Endothelial cell of umbilical vein (primary cell): ENCODE measurements at regions not wholly inside any gene's neighbourhood (a gene's known extent, or its start where the extent isn't known, plus 50 kb on each side); places are given as distances from the start of the nearest gene placed in this dataset.

Experiments
- BruUV-seq: library from RNA; stranded (reverse); fragments of 400-500 nt; replicated peaks from 2 replicates; lab custom pipeline; 2021; lab: Mats Ljungman, UMichigan
- CTCF ChIA-PET: fragments of 300-600, 350-600 bp; sonication (Branson Sonifier 250); formaldehyde crosslinking; loops from one replicate; lab custom pipeline; 2021; ENCODE audit warnings: antibody characterized with exemption, inconsistent platforms; lab: Charles Lee
- POLR2A ChIA-PET: fragments of 300-600, 350-600 bp; sonication (Branson Sonifier 250); formaldehyde crosslinking; loops from one replicate; lab custom pipeline; 2021; ENCODE audit warnings: antibody characterized with exemption, inconsistent platforms; lab: Charles Lee
- DNase-seq: peaks from one replicate; pipeline ENCODE4 v3.0.0-alpha.2; 2011; ENCODE audit warnings: low read depth, low spot score
- FAIRE-seq: peaks from 2 replicates; lab custom pipeline; 2011; peaks lifted over from hg19 to GRCh38; lab: Jason Lieb, UNC
- H2AFZ ChIP-seq: 2 replicates; pipeline ENCODE4 v1.6.0; 2012; ENCODE audit warnings: low read depth, low read length, control low read depth, inconsistent platforms
- H3K27ac ChIP-seq: 2 replicates; pipeline ENCODE4 v1.5.1; 2011; ENCODE audit warnings: low read depth, mild to moderate bottlenecking, control low read depth, low read length, moderate library complexity; ENCODE audit not compliant: insufficient read depth
- H3K27me3 ChIP-seq, 2 experiments: 2 replicates each; pipeline versions ENCODE4 v1.6.0 to v1.6.1; 2011; ENCODE audit warnings: low read length in 2 of 2, mixed read lengths in 1 of 2; ENCODE audit not compliant: control insufficient read depth in 2 of 2, insufficient read depth in 2 of 2
- H3K36me3 ChIP-seq, 2 experiments: 2 replicates in 1 of 2; 3 replicates in 1 of 2; pipeline ENCODE4 v1.5.1; 2011; ENCODE audit warnings: low read length in 2 of 2, mild to moderate bottlenecking in 1 of 2, moderate library complexity in 1 of 2; ENCODE audit not compliant: control insufficient read depth in 2 of 2, insufficient read depth in 2 of 2; ENCODE audit errors: extremely low read depth in 1 of 2
- H3K4me1 ChIP-seq: 3 replicates; pipeline ENCODE4 v1.5.1; 2011; ENCODE audit warnings: mild to moderate bottlenecking, low read length; ENCODE audit not compliant: control insufficient read depth, insufficient read depth; ENCODE audit errors: extremely low read depth
- H3K4me2 ChIP-seq: 2 replicates; pipeline ENCODE4 v1.6.1; 2011; ENCODE audit warnings: low read length, control low read depth, mixed read lengths; ENCODE audit not compliant: insufficient read depth
- H3K4me3 ChIP-seq, 3 experiments: fragments of 200-600 bp in 1 of 3; sonication (generic), shearing (Covaris generic) in 1 of 3; replicated peaks in 1 of 3; 2 replicates each; pipeline ENCODE4 v1.5.1; 2011 to 2016; ENCODE audit warnings: control low read depth in 3 of 3, low read length in 3 of 3, mild to moderate bottlenecking in 2 of 3, inconsistent platforms in 1 of 3, low read depth in 1 of 3, moderate library complexity in 1 of 3; ENCODE audit not compliant: insufficient read depth in 1 of 3
- H3K79me2 ChIP-seq: 2 replicates; pipeline ENCODE4 v1.6.0; 2012; ENCODE audit warnings: low read length, inconsistent platforms; ENCODE audit not compliant: control insufficient read depth, insufficient read depth
- H3K9ac ChIP-seq: replicated peaks from 2 replicates; pipeline ENCODE3; 2011; ENCODE audit warnings: low read length, control low read depth; ENCODE audit not compliant: insufficient read depth; ENCODE audit errors: extremely low read depth
- H3K9me1 ChIP-seq: replicated peaks from 3 replicates; pipeline ENCODE4 v1.6.0; 2011; ENCODE audit warnings: mild to moderate bottlenecking, low read length; ENCODE audit not compliant: control insufficient read depth, insufficient read depth; ENCODE audit errors: extremely low read depth
- H3K9me3 ChIP-seq: replicated peaks from 2 replicates; pipeline ENCODE4 v1.5.1; 2012; ENCODE audit warnings: low read length, inconsistent platforms; ENCODE audit not compliant: control insufficient read depth, insufficient read depth
- H4K20me1 ChIP-seq: replicated peaks from 2 replicates; pipeline ENCODE3; 2011; ENCODE audit warnings: mild to moderate bottlenecking, low read length; ENCODE audit not compliant: control insufficient read depth, insufficient read depth; ENCODE audit errors: extremely low read depth
- CTCF ChIP-seq, 2 donors: IDR thresholded peaks; 1 replicate in 1 of 2; 2 replicates in 1 of 2; pipeline ENCODE4 v1.5.1; 2011; ENCODE audit warnings: low read length in 2 of 2, mild to moderate bottlenecking in 2 of 2, moderate library complexity in 2 of 2, control low read depth in 1 of 2, inconsistent platforms in 1 of 2, low read depth in 1 of 2; ENCODE audit not compliant: insufficient read depth in 1 of 2; ENCODE audit errors: extremely low read depth in 1 of 2
- FOS ChIP-seq: IDR thresholded peaks from 2 replicates; pipeline ENCODE4 v1.6.1; 2011; ENCODE audit warnings: mild to moderate bottlenecking, low read length, moderate library complexity, borderline replicate concordance; ENCODE audit not compliant: insufficient read depth
- GATA2 ChIP-seq: IDR thresholded peaks from 2 replicates; pipeline ENCODE4 v1.7.0; 2011; ENCODE audit warnings: low read depth, mild to moderate bottlenecking, moderate library complexity, mixed read lengths, low read length; ENCODE audit not compliant: insufficient read length, insufficient read depth
- JUN ChIP-seq: IDR thresholded peaks from 2 replicates; pipeline ENCODE4 v1.6.1; 2011; ENCODE audit warnings: borderline replicate concordance, low read depth; ENCODE audit not compliant: insufficient read length, insufficient read depth
- MAX ChIP-seq: IDR thresholded peaks from 2 replicates; pipeline ENCODE4 v1.6.1; 2011; ENCODE audit not compliant: insufficient read depth, insufficient read length
- POLR2A ChIP-seq: IDR thresholded peaks from 2 replicates; pipeline ENCODE4 v1.6.1; 2012; ENCODE audit warnings: low read depth, mild to moderate bottlenecking, control low read depth, low read length
- dilution Hi-C: fragments of 300-500 bp; cut with MboI; formaldehyde crosslinking; loops from one replicate; pipeline ENCODE4 v1.15.0; 2019; ENCODE audit warnings: low sequenced_read_pairs; ENCODE audit not compliant: extremely low pct_ligation_motif_present
- intact Hi-C: fragments of 100-400 bp; cut with micrococcal nuclease; formaldehyde crosslinking; loops from one replicate; pipeline ENCODE4 v1.10.0; 2022

GRCh38 chr20:47862574-47863240 lies 77.4 kb upstream of the SULF2 start:
- H3K4me1 ChIP-seq, result no peaks in the 10 kb centered on the region
- no peaks in the 10 kb centered on the region for H3K9me3 ChIP-seq
- ChIA-PET POLR2A (no interaction called here), CTCF (interaction anchor here (0.9 to 1.8 kb wide), 3 partner anchors 8 to 758 kb away, joined by 3 to 7 read pairs (median 3); no protein-coding TSS in a partner anchor)
- no peak for DNase-seq
- dilution Hi-C loops (no loop called here), intact Hi-C loops (no loop called here)
- H3K27me3 ChIP-seq, result peaks cover 7 to 24% of the 10 kb centered on the region in 2 experiments
- H3K9me1 ChIP-seq, result no peaks in the 10 kb centered on the region
- no peak for FAIRE-seq
- no TSS peak for BruUV-seq
- H3K4me3 ChIP-seq, result no peak overlapping the region
- no peak overlapping the region for H3K27ac ChIP-seq
- no peak overlapping the region for H3K4me2 ChIP-seq
- no peaks in the 10 kb centered on the region for H3K36me3 ChIP-seq
- H2AFZ ChIP-seq, result no peak overlapping the region
- no peaks in the 10 kb centered on the region for H4K20me1 ChIP-seq
- TF ChIP-seq CTCF (IDR thresholded peaks at IDR 0.05; ENCODE audit: extremely low read depth in 1 of 2, insufficient read depth in 1 of 2, low read depth in 1 of 2, low read length in 2 of 2) (no peak), POLR2A (no peak), JUN (no peak), GATA2 (no peak)
- H3K9ac ChIP-seq, result no peak overlapping the region
- H3K79me2 ChIP-seq, result no peaks in the 10 kb centered on the region

GRCh38 chr20:47861116-47861515 lies 75.8 kb upstream of the SULF2 start:
- Histone ChIP-seq H3K36me3 (no peaks in the 10 kb centered on the region), H3K4me3 (no peak overlapping the region), H3K9ac (no peak overlapping the region), H2AFZ (no peak overlapping the region), H3K4me2 (no peak overlapping the region), H3K9me3 (no peaks in the 10 kb centered on the region), H3K27me3 (peaks cover 7 to 24% of the 10 kb centered on the region in 2 experiments), H3K79me2 (no peaks in the 10 kb centered on the region), H3K27ac (no peak overlapping the region), H4K20me1 (no peaks in the 10 kb centered on the region), H3K4me1 (no peaks in the 10 kb centered on the region), H3K9me1 (no peaks in the 10 kb centered on the region)
- dilution Hi-C loops (no loop called here), intact Hi-C loops (no loop called here)
- CTCF ChIA-PET, result interaction anchor here (1.0 to 1.4 kb wide), 2 partner anchors 750 to 759 kb away, joined by 4 read pairs; no protein-coding TSS in a partner anchor
- BruUV-seq, result no TSS peak
- POLR2A ChIA-PET, result no interaction called here
- DNase-seq (no peak), FAIRE-seq (no peak)
- TF ChIP-seq MAX (no peak), JUN (no peak), POLR2A (no peak), GATA2 (no peak), CTCF (IDR thresholded peaks at IDR 0.05; ENCODE audit: extremely low read depth in 1 of 2, insufficient read depth in 1 of 2, low read depth in 1 of 2, low read length in 2 of 2) (no peak), FOS (no peak)
